SJCRH30 (cell line): ENCODE measurements at regions not wholly inside any gene's neighbourhood (a gene's known extent, or its start where the extent isn't known, plus 50 kb on each side); places are given as distances from the start of the nearest gene placed in this dataset.
"Not testable (repeated sequence)": the region's sequence is repeated elsewhere in the genome, so short reads cannot be mapped to it uniquely, and the experiment has no call there.

Experiments
- DNase-seq, 2 experiments: peaks; one replicate each; pipeline ENCODE4 v3.0.0-alpha.2; 2015 to 2020
- H3K27ac ChIP-seq: fragments of 250-450 bp; sonication (Bioruptor Pico); 2 replicates; pipeline ENCODE4 v1.5.1; 2020; ENCODE audit warnings: mild to moderate bottlenecking, moderate library complexity
- H3K27me3 ChIP-seq: fragments of 250-450 bp; sonication (Bioruptor Pico); 2 replicates; pipeline ENCODE4 v1.5.1; 2020; ENCODE audit warnings: mild to moderate bottlenecking, moderate library complexity
- H3K36me3 ChIP-seq: fragments of 250-450 bp; sonication (Bioruptor Pico); 2 replicates; pipeline ENCODE4 v1.5.1; 2020; ENCODE audit warnings: mild to moderate bottlenecking, moderate library complexity
- H3K4me1 ChIP-seq: fragments of 250-450 bp; sonication (Bioruptor Pico); 2 replicates; pipeline ENCODE4 v1.5.1; 2020; ENCODE audit warnings: mild to moderate bottlenecking, moderate library complexity
- H3K4me3 ChIP-seq: fragments of 250-450 bp; sonication (Bioruptor Pico); 2 replicates; pipeline ENCODE4 v1.5.1; 2020; ENCODE audit warnings: mild to moderate bottlenecking, moderate library complexity
- H3K9me3 ChIP-seq: fragments of 250-450 bp; sonication (Bioruptor Pico); replicated peaks from 2 replicates; pipeline ENCODE4 v1.5.1; 2020; ENCODE audit warnings: mild to moderate bottlenecking, moderate library complexity

GRCh38 chr11:70891844-70892380, 360.5 kb downstream of the SHANK2 start:
- Histone ChIP-seq H3K9me3 (no peaks in the 10 kb centered on the region), H3K4me3 (no peak overlapping the region), H3K36me3 (no peaks in the 10 kb centered on the region), H3K27me3 (no peaks in the 10 kb centered on the region), H3K27ac (no peak overlapping the region), H3K4me1 (no peaks in the 10 kb centered on the region)
- DNase-seq, result no peak

- Histone ChIP-seq H3K4me3 (no peak overlapping the region), H3K27ac (no peak overlapping the region), H3K36me3 (no peaks in the 10 kb centered on the region), H3K9me3 (no peaks in the 10 kb centered on the region; the same call in 1 of the 2 replicates), H3K27me3 (no peaks in the 10 kb centered on the region), H3K4me1 (no peaks in the 10 kb centered on the region)
- no peak for DNase-seq
These were observed 359.5 kb downstream of the SHANK2 start for GRCh38 chr11:70892889-70893288.

GRCh38 chr11:70894566-70895365, 357.6 kb downstream of the SHANK2 start:
- Histone ChIP-seq H3K9me3 (no peaks in the 10 kb centered on the region; the same call in 1 of the 2 replicates), H3K27me3 (no peaks in the 10 kb centered on the region), H3K4me1 (no peaks in the 10 kb centered on the region), H3K4me3 (no peak overlapping the region), H3K36me3 (no peaks in the 10 kb centered on the region), H3K27ac (no peak overlapping the region)
- DNase-seq, result no peak

- H3K4me1 ChIP-seq, result no peaks in the 10 kb centered on the region
- H3K27ac ChIP-seq, result no peak overlapping the region
- H3K27me3 ChIP-seq, result no peaks in the 10 kb centered on the region
- no peaks in the 10 kb centered on the region; the same call in 1 of the 2 replicates for H3K9me3 ChIP-seq
- DNase-seq, result no peak
- no peaks in the 10 kb centered on the region for H3K36me3 ChIP-seq
- H3K4me3 ChIP-seq, result no peak overlapping the region
These were observed 357.1 kb downstream of the SHANK2 start for GRCh38 chr11:70895366-70895670.

- Histone ChIP-seq H3K27me3 (no peaks in the 10 kb centered on the region; the same call in 1 of the 2 replicates), H3K4me1 (no peaks in the 10 kb centered on the region), H3K36me3 (no peaks in the 10 kb centered on the region), H3K27ac (no peak overlapping the region), H3K9me3 (no peaks in the 10 kb centered on the region; the same call in 1 of the 2 replicates), H3K4me3 (no peak overlapping the region)
- DNase-seq, result no peak
These were observed 354.9 kb downstream of the SHANK2 start for GRCh38 chr11:70897429-70897828.

GRCh38 chr11:70899616-70900015, 352.8 kb downstream of the SHANK2 start:
- Histone ChIP-seq H3K9me3 (no peaks in the 10 kb centered on the region; the same call in 1 of the 2 replicates), H3K36me3 (no peaks in the 10 kb centered on the region), H3K4me1 (no peaks in the 10 kb centered on the region), H3K27me3 (no peaks in the 10 kb centered on the region; the same call in 1 of the 2 replicates), H3K4me3 (no peak overlapping the region), H3K27ac (no peak overlapping the region)
- no peak for DNase-seq

- Histone ChIP-seq H3K4me3 (no peak overlapping the region), H3K27me3 (no peaks in the 10 kb centered on the region; the same call in 1 of the 2 replicates), H3K36me3 (no peaks in the 10 kb centered on the region), H3K4me1 (no peaks in the 10 kb centered on the region), H3K27ac (no peak overlapping the region), H3K9me3 (no peaks in the 10 kb centered on the region; the same call in 1 of the 2 replicates)
- no peak for DNase-seq
These were observed 351.8 kb downstream of the SHANK2 start for GRCh38 chr11:70900540-70900939.

GRCh38 chr11:70901951-70902521, 350.3 kb downstream of the SHANK2 start:
- no peak for DNase-seq
- Histone ChIP-seq H3K4me3 (no peak overlapping the region), H3K27me3 (no peaks in the 10 kb centered on the region; the same call in 1 of the 2 replicates), H3K36me3 (no peaks in the 10 kb centered on the region), H3K9me3 (no peaks in the 10 kb centered on the region; the same call in 1 of the 2 replicates), H3K27ac (no peak overlapping the region), H3K4me1 (no peaks in the 10 kb centered on the region)

GRCh38 chr11:70903229-70903628, 349.1 kb downstream of the SHANK2 start:
- H3K9me3 ChIP-seq, H3K4me1 ChIP-seq, H3K4me3 ChIP-seq, H3K27me3 ChIP-seq, H3K36me3 ChIP-seq, H3K27ac ChIP-seq, DNase-seq: not testable (repeated sequence)

- Histone ChIP-seq H3K4me1 (no peaks in the 10 kb centered on the region), H3K27me3 (no peaks in the 10 kb centered on the region; the same call in 1 of the 2 replicates), H3K36me3 (no peaks in the 10 kb centered on the region), H3K27ac (no peak overlapping the region), H3K4me3 (no peak overlapping the region), H3K9me3 (no peaks in the 10 kb centered on the region)
- no peak for DNase-seq
These were observed 346.3 kb downstream of the SHANK2 start for GRCh38 chr11:70906101-70906500.

GRCh38 chr11:70908223-70908622, 344.2 kb downstream of the SHANK2 start:
- Histone ChIP-seq H3K27ac (no peak overlapping the region), H3K36me3 (no peaks in the 10 kb centered on the region), H3K4me1 (no peaks in the 10 kb centered on the region), H3K4me3 (no peak overlapping the region), H3K27me3 (no peaks in the 10 kb centered on the region; the same call in 1 of the 2 replicates), H3K9me3 (no peaks in the 10 kb centered on the region)
- no peak for DNase-seq

GRCh38 chr11:70910835-70911234, 341.5 kb downstream of the SHANK2 start:
- no peaks in the 10 kb centered on the region for H3K9me3 ChIP-seq
- H3K4me3 ChIP-seq, result no peak overlapping the region
- DNase-seq, result no peak
- H3K27ac ChIP-seq, result no peak overlapping the region
- no peaks in the 10 kb centered on the region for H3K36me3 ChIP-seq
- no peaks in the 10 kb centered on the region; the same call in 1 of the 2 replicates for H3K27me3 ChIP-seq
- no peaks in the 10 kb centered on the region for H3K4me1 ChIP-seq

GRCh38 chr11:70912226-70912840, 340.0 kb downstream of the SHANK2 start:
- no peak for DNase-seq
- Histone ChIP-seq H3K9me3 (no peaks in the 10 kb centered on the region), H3K27ac (no peak overlapping the region), H3K27me3 (no peaks in the 10 kb centered on the region; the same call in 1 of the 2 replicates), H3K4me3 (no peak overlapping the region), H3K36me3 (no peaks in the 10 kb centered on the region), H3K4me1 (no peaks in the 10 kb centered on the region)

GRCh38 chr11:70913715-70914231, 338.6 kb downstream of the SHANK2 start:
- no peak overlapping the region for H3K27ac ChIP-seq
- peak; percentile 40 to 66 for DNase-seq
- H3K9me3 ChIP-seq, result no peaks in the 10 kb centered on the region

GRCh38 chr11:70914496-70914895, 337.9 kb downstream of the SHANK2 start:
- Histone ChIP-seq H3K9me3 (no peaks in the 10 kb centered on the region), H3K27ac (no peak overlapping the region), H3K36me3 (no peaks in the 10 kb centered on the region), H3K4me1 (no peaks in the 10 kb centered on the region), H3K27me3 (no peaks in the 10 kb centered on the region; the same call in 1 of the 2 replicates), H3K4me3 (no peak overlapping the region)
- no peak for DNase-seq

More at GRCh38 chr11:70913715-70914231, 338.6 kb downstream of the SHANK2 start:
- no peaks in the 10 kb centered on the region for H3K36me3 ChIP-seq
- H3K4me1 ChIP-seq, result no peaks in the 10 kb centered on the region
- H3K27me3 ChIP-seq, result no peaks in the 10 kb centered on the region; the same call in 1 of the 2 replicates
- H3K4me3 ChIP-seq, result no peak overlapping the region
